Spleen (tissue), 7 donors: ENCODE measurements at regions not wholly inside any gene's neighbourhood (a gene's known extent, or its start where the extent isn't known, plus 50 kb on each side); places are given as distances from the start of the nearest gene placed in this dataset.

Experiments
- POLR2AphosphoS5 ChIP-seq, 3 donors: sonication (generic); formaldehyde crosslinking; IDR thresholded peaks; one replicate each; pipeline ENCODE4 v1.5.1; 2017; ENCODE audit warnings: antibody characterized with exemption in 3 of 3
- TF ChIP-seq, protein P1 (sequence below), 11 experiments: fragments of 200-600 bp in 7 of 11; fragments of 450-650 bp in 4 of 11; sonication (generic) in 4 of 11; IDR thresholded peaks in 8 of 11; conservative IDR thresholded peaks in 3 of 11; 1 replicate in 7 of 11; 2 replicates in 4 of 11; pipeline versions ENCODE4 v1.4.0 to v1.8.0; 2016 to 2021; ENCODE audit warnings: antibody characterized with exemption in 11 of 11, inconsistent platforms in 4 of 11, mild to moderate bottlenecking in 1 of 11
- donor health status: DM: no; HTN: no; CAD: no; lungs with moderate emphysema.
- donor health status: DM: no; HTN: no; CAD: no.
- donor health status: DM: no; HTN: no; CAD: no.

DNA sequence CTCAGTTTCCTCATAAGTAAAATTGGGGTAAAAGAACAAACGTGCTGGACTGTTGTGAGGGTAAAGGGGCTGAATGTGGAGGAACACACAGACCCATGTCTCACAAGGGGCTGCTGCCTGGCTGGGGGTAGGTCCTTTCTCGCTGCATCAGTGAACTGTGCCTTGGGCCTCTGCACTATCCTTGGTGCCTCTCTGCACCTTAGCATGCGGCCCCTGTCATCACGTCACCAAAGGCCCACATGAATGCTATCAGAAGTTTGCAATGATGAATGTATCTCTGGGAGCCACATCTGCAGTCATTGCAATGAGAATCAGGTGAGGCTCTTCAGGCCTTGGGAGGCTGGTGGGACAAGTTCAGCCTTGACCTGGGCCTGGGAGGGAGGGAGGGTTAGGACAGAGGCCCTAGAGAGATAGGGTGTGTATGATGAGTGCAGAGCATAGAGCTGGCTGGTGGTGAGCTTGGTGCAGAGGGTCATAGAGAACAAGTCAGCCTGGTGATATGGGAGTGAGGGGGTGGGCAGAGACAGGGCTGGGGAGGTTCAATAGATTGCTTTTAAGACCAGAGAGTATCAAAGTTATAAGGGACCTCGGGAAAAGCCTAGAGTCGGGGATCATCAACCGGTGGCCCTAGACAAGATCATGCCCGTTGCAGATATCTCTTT, 308.4 kb downstream of the RPS24 start:
- TF ChIP-seq, protein P1, sequence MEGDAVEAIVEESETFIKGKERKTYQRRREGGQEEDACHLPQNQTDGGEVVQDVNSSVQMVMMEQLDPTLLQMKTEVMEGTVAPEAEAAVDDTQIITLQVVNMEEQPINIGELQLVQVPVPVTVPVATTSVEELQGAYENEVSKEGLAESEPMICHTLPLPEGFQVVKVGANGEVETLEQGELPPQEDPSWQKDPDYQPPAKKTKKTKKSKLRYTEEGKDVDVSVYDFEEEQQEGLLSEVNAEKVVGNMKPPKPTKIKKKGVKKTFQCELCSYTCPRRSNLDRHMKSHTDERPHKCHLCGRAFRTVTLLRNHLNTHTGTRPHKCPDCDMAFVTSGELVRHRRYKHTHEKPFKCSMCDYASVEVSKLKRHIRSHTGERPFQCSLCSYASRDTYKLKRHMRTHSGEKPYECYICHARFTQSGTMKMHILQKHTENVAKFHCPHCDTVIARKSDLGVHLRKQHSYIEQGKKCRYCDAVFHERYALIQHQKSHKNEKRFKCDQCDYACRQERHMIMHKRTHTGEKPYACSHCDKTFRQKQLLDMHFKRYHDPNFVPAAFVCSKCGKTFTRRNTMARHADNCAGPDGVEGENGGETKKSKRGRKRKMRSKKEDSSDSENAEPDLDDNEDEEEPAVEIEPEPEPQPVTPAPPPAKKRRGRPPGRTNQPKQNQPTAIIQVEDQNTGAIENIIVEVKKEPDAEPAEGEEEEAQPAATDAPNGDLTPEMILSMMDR (IDR thresholded peaks at IDR 0.05 in 8 of 11, conservative IDR thresholded peaks at IDR 0.05 in 3 of 11) = no peak
- no peak for TF ChIP-seq POLR2AphosphoS5 (IDR thresholded peaks at IDR 0.05)
